WI38 (cell line): ENCODE measurements at regions not wholly inside any gene's neighbourhood (a gene's known extent, or its start where the extent isn't known, plus 50 kb on each side); places are given as distances from the start of the nearest gene placed in this dataset.

Source experiments
- H3K4me3 ChIP-seq: 2 replicates; pipeline ENCODE4 v1.5.1; 2011; ENCODE audit warnings: low read depth, mild to moderate bottlenecking, control low read depth, low read length
- TF ChIP-seq, protein P1 (sequence below): IDR thresholded peaks from 2 replicates; pipeline ENCODE4 v1.5.1; 2012; ENCODE audit warnings: low read depth, mild to moderate bottlenecking, control low read depth, low read length

DNA sequence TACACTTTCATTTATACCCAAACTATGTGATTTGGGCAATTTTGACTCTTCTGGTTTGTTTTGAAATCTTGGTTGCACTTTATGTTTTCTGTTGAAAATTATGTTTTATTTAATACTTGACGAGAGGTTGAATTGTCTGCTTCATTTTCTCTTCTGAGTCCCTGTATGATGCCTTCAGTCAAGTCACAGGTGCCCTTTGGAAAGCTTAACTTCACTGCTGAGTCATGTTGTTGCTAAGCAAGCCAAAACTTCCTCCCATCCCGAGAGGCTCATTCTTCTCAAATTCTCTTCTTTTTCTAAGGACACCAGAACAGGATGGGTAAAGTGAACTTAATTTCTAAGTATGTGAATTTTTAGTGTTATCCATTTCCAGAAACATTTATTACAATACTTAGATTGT is 455.3 kb upstream of the PTGER4 start:
- TF ChIP-seq, protein P1, sequence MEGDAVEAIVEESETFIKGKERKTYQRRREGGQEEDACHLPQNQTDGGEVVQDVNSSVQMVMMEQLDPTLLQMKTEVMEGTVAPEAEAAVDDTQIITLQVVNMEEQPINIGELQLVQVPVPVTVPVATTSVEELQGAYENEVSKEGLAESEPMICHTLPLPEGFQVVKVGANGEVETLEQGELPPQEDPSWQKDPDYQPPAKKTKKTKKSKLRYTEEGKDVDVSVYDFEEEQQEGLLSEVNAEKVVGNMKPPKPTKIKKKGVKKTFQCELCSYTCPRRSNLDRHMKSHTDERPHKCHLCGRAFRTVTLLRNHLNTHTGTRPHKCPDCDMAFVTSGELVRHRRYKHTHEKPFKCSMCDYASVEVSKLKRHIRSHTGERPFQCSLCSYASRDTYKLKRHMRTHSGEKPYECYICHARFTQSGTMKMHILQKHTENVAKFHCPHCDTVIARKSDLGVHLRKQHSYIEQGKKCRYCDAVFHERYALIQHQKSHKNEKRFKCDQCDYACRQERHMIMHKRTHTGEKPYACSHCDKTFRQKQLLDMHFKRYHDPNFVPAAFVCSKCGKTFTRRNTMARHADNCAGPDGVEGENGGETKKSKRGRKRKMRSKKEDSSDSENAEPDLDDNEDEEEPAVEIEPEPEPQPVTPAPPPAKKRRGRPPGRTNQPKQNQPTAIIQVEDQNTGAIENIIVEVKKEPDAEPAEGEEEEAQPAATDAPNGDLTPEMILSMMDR: no peak
- H3K4me3 ChIP-seq: no peak overlapping the region

GRCh38 chr5:40223884-40224402 is 455.8 kb upstream of the PTGER4 start:
- H3K4me3 ChIP-seq: no peak overlapping the region

DNA sequence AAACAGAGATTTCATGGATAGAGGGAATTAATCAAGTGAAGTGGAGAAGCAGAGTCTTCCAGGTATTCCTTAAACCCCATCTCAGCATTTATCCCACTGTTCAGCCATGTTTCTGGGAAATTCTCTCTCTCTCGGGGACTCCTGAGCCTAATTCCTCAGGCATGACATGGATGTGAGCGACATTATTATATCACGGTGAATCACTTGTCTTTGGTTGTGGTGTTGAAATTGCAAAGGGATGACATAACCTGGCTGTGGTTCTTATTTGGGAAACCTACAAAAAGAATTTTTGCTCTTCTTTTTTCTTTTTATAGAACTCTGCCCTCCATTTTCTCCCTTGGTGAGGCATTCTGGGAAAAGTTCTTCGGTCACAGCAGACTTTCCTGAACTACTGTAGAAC is 457.9 kb upstream of the PTGER4 start:
- TF ChIP-seq, protein P1: no peak
- H3K4me3 ChIP-seq: no peak overlapping the region

More at GRCh38 chr5:40223884-40224402, 455.8 kb upstream of the PTGER4 start:
- TF ChIP-seq, protein P1: no peak

DNA sequence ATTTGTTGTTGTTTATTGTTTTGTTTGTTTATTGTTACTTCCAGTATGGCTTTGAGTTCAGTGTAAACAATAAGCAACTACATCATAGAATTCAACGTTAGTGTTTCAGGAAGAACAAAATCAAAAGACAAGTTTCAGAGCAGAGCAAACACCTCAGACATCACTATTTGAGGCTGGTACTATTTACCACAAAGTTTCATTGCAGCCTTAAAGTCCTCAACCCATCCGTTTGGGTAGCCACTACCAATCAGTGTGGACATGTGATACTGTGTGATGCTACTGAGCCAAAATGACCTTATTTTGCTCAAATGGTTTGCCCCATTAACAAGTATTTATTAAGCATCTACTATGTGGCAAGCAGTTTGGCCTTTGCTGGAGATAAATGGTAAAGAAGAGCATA is 458.5 kb upstream of the PTGER4 start:
- TF ChIP-seq, protein P1: no peak
- H3K4me3 ChIP-seq: no peak overlapping the region

DNA sequence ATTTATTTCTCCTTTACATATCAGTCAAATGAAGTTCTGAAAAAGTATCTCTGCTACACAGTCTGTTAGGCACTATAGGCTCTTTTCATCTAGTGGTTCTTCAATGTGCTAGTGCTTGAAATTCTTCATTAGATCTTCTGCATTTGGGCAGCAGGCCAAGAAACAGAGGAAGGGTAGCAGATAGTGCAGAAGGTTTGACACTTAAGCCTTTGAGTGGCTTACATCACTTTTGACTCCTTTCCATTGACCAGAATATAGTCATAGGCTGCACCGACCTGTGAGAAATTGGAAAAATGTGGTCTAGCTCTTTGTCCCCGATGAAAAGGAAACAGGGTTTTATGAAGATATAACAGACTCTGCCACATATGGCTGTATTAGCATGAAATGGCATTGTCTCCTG is 459.5 kb upstream of the PTGER4 start:
- TF ChIP-seq, protein P1: no peak
- no peak overlapping the region for H3K4me3 ChIP-seq

DNA sequence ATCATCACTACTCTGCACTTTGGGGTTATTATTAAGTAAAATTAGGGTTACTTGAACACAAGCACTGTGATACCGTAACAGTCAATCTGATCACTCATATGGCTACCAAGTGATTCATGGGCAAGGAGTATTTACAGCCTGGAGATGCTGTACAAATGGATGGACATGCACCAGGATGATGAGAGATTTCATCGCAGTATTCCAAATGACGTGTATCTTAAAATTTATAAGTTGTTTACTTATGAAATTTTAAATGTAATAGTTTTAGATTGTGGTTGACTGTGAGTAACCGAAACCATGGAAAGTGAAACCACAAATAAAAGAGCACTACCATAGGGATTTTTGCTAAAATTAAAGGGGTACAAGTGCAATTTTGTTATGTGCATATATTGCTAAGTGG is 462.2 kb upstream of the PTGER4 start:
- H3K4me3 ChIP-seq: no peak overlapping the region

GRCh38 chr5:40210694-40211093 is 469.0 kb upstream of the PTGER4 start:
- TF ChIP-seq, protein P1: no peak
- H3K4me3 ChIP-seq: no peak overlapping the region

More for the DNA sequence above, 462.2 kb upstream of the PTGER4 start:
- TF ChIP-seq, protein P1: no peak
